GM23338 (cell line): ENCODE measurements at regions not wholly inside any gene's neighbourhood (a gene's known extent, or its start where the extent isn't known, plus 50 kb on each side); places are given as distances from the start of the nearest gene placed in this dataset.
"Not testable (repeated sequence)": the region's sequence is repeated elsewhere in the genome, so short reads cannot be mapped to it uniquely, and the experiment has no call there.

Experiments
- CREB1 ChIP-seq: fragments of 250-450 bp; sonication (Bioruptor Pico); IDR thresholded peaks from 2 replicates; pipeline ENCODE4 v1.5.0; 2020; ENCODE audit warnings: low read depth, mild to moderate bottlenecking, moderate library complexity
- CTCF ChIP-seq, 2 experiments: fragments of 200-600 bp in 1 of 2; sonication (generic) in 1 of 2; conservative IDR thresholded peaks; 2 replicates each; pipeline versions ENCODE4 v1.5.1 to v1.6.1; 2016 to 2017; ENCODE audit warnings: antibody characterized with exemption in 2 of 2, low read depth in 2 of 2, mild to moderate bottlenecking in 2 of 2, moderate library complexity in 1 of 2
- EZH2 ChIP-seq: fragments of 200-600 bp; sonication (generic); IDR thresholded peaks from one replicate; pipeline ENCODE4 v1.8.0; 2017; ENCODE audit warnings: antibody characterized with exemption, mild to moderate bottlenecking, low read depth; ENCODE audit not compliant: unreplicated experiment
- EZH2phosphoT487 ChIP-seq: fragments of 200-600 bp; sonication (generic); IDR thresholded peaks from one replicate; pipeline ENCODE4 v1.8.1; 2018; ENCODE audit warnings: antibody characterized with exemption; ENCODE audit not compliant: unreplicated experiment
- JUNB ChIP-seq: IDR thresholded peaks from one replicate; pipeline ENCODE4 v1.6.1; 2016; ENCODE audit warnings: antibody characterized with exemption; ENCODE audit not compliant: unreplicated experiment
- POLR2AphosphoS5 ChIP-seq: IDR thresholded peaks from 2 replicates; pipeline ENCODE4 v1.6.1; 2016; ENCODE audit warnings: antibody characterized with exemption, low read depth
- REST ChIP-seq: IDR thresholded peaks from one replicate; pipeline ENCODE4 v1.6.1; 2018; ENCODE audit warnings: antibody characterized with exemption; ENCODE audit not compliant: unreplicated experiment

GRCh38 chr9:66073111-66073510 lies 336.2 kb downstream of the FOXD4L4 start:
- not testable (repeated sequence) for TF ChIP-seq CTCF (conservative IDR thresholded peaks at IDR 0.05; ENCODE audit: low read depth in 2 of 2); POLR2AphosphoS5; REST; EZH2; CREB1; EZH2phosphoT487; JUNB
